Smooth muscle cell (in vitro differentiated cells): ENCODE measurements at regions not wholly inside any gene's neighbourhood (a gene's known extent, or its start where the extent isn't known, plus 50 kb on each side); places are given as distances from the start of the nearest gene placed in this dataset.

Experiments
- DNase-seq: peaks from one replicate; lab custom pipeline; 2025; ENCODE audit not compliant: unreplicated experiment; lab: John Stamatoyannopoulos, UW
- H2AFZ ChIP-seq: fragments of 200-600 bp; sonication (generic); 2 replicates; pipeline ENCODE4 v1.6.0; 2016; ENCODE audit warnings: antibody characterized with exemption, low read depth, mild to moderate bottlenecking
- H3F3A ChIP-seq: fragments of 200-600 bp; sonication (generic); 2 replicates; pipeline ENCODE4 v1.6.0; 2017; ENCODE audit warnings: antibody characterized with exemption, low read depth
- H3K27ac ChIP-seq: fragments of 200-600 bp; sonication (generic); 2 replicates; pipeline ENCODE4 v1.5.1; 2016; ENCODE audit warnings: low read depth, mild to moderate bottlenecking
- H3K27me3 ChIP-seq: fragments of 200-600 bp; sonication (generic); 2 replicates; pipeline ENCODE4 v1.6.1; 2016; ENCODE audit warnings: low read depth, mild to moderate bottlenecking
- H3K36me3 ChIP-seq: fragments of 200-600 bp; sonication (generic); 2 replicates; pipeline ENCODE4 v1.5.1; 2016; ENCODE audit warnings: low read depth
- H3K4me1 ChIP-seq: fragments of 200-600 bp; sonication (generic); 2 replicates; pipeline ENCODE4 v1.5.1; 2016; ENCODE audit warnings: low read depth
- H3K4me2 ChIP-seq: fragments of 200-600 bp; sonication (generic); 2 replicates; pipeline ENCODE4 v1.6.0; 2016; ENCODE audit warnings: mild to moderate bottlenecking
- H3K4me3 ChIP-seq: fragments of 200-600 bp; sonication (generic); 2 replicates; pipeline ENCODE4 v1.5.1; 2016; ENCODE audit warnings: mild to moderate bottlenecking
- H3K79me2 ChIP-seq: fragments of 200-600 bp; sonication (generic); 2 replicates; pipeline ENCODE4 v1.6.0; 2016; ENCODE audit warnings: low read depth, mild to moderate bottlenecking
- H3K9ac ChIP-seq: fragments of 200-600 bp; sonication (generic); 2 replicates; pipeline ENCODE4 v1.6.0; 2016; ENCODE audit warnings: low read depth
- H3K9me3 ChIP-seq: fragments of 200-600 bp; sonication (generic); replicated peaks from 2 replicates; pipeline ENCODE4 v1.5.1; 2016; ENCODE audit warnings: low read depth
- H4K20me1 ChIP-seq: fragments of 200-600 bp; sonication (generic); 2 replicates; pipeline ENCODE4 v1.6.0; 2016; ENCODE audit warnings: low read depth
- WGBS: methylation state at CpG from one replicate; pipeline ENCODE4 v1.1.7; 2016; ENCODE audit warnings: low lambda C conversion rate; 5-methylcytosine and 5-hydroxymethylcytosine counted together
- TF ChIP-seq, protein P1 (sequence below): fragments of 200-600 bp; sonication (generic); IDR thresholded peaks from 2 replicates; pipeline ENCODE4 v1.5.1; 2017; ENCODE audit warnings: borderline replicate concordance, mild to moderate bottlenecking, antibody characterized with exemption; ENCODE audit not compliant: insufficient read depth, poor library complexity, severe bottlenecking

DNA sequence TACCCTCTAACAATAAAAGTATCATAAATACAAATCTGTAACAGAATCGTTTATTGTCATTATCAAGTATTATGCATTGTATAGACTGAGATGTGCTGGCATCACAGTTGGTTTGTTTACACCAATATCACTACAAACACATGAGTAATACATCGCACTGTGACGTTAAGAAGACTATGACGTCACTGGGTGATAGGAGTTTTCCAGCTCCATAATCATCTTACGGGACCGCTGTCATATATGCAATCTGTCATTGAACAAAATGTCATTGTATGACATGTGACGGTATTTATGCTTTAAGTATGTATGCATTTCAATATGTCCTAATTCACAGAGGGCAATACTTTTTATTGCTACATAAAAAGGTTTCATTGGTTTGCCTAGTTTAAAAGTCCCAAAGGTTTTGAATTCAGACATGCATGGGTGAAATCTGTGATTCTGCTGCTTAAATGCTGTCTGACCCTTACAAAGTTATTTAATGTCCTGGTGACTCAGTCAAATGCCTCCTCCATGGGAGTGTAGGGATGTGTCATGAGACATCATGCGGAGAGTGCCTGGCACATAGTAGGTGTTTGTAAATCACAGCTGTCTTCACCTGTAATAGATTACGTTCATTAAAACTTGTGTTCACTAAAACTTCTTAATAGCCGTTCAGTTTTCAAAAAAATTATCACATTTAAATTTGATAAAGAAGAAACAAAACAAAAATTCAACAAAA, 160.7 kb upstream of the PDE10A start:
- 87% methylated on average over 10 of the region's 10 CpGs for WGBS
- TF ChIP-seq, protein P1, sequence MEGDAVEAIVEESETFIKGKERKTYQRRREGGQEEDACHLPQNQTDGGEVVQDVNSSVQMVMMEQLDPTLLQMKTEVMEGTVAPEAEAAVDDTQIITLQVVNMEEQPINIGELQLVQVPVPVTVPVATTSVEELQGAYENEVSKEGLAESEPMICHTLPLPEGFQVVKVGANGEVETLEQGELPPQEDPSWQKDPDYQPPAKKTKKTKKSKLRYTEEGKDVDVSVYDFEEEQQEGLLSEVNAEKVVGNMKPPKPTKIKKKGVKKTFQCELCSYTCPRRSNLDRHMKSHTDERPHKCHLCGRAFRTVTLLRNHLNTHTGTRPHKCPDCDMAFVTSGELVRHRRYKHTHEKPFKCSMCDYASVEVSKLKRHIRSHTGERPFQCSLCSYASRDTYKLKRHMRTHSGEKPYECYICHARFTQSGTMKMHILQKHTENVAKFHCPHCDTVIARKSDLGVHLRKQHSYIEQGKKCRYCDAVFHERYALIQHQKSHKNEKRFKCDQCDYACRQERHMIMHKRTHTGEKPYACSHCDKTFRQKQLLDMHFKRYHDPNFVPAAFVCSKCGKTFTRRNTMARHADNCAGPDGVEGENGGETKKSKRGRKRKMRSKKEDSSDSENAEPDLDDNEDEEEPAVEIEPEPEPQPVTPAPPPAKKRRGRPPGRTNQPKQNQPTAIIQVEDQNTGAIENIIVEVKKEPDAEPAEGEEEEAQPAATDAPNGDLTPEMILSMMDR = no peak
- Histone ChIP-seq H3K27ac (no peak overlapping the region), H3F3A (no peaks in the 10 kb centered on the region), H3K4me1 (peaks cover under 1% of the 10 kb centered on the region), H3K4me2 (no peak overlapping the region), H3K27me3 (peaks cover 26% of the 10 kb centered on the region), H3K79me2 (no peaks in the 10 kb centered on the region), H3K4me3 (no peak overlapping the region), H4K20me1 (no peaks in the 10 kb centered on the region), H3K36me3 (no peaks in the 10 kb centered on the region), H3K9ac (no peak overlapping the region), H2AFZ (no peak overlapping the region), H3K9me3 (no peaks in the 10 kb centered on the region)
- no peak for DNase-seq

DNA sequence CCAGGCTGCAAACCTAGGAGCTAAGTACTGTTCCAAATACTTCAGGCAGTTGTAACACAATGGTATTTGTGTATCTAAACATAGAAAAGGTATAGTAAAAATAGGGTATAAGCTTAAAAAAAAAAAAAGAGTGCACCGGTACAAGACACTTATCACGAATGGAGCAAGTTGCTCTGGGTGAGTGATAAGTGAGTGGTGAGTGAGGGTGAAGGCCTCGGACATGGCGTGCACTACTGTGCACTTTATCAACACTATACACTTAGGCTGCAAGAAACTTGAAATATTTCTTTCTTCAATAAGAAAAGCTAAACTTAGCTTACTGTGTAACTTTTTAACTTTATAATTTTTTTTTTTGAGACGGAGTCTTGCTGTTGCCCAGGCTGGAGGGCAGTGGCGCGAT, 159.5 kb upstream of the PDE10A start:
- Histone ChIP-seq H3K4me2 (no peak overlapping the region), H3K27ac (no peak overlapping the region), H3K4me3 (no peak overlapping the region), H3K9me3 (no peaks in the 10 kb centered on the region), H3F3A (no peaks in the 10 kb centered on the region), H3K79me2 (no peaks in the 10 kb centered on the region), H2AFZ (no peak overlapping the region), H3K9ac (no peak overlapping the region), H3K27me3 (peaks cover 39% of the 10 kb centered on the region), H4K20me1 (no peaks in the 10 kb centered on the region), H3K4me1 (peaks cover 9% of the 10 kb centered on the region), H3K36me3 (no peaks in the 10 kb centered on the region)
- WGBS = 92% methylated on average over 7 of the region's 7 CpGs
- DNase-seq = no peak
- TF ChIP-seq, protein P1 = no peak

DNA sequence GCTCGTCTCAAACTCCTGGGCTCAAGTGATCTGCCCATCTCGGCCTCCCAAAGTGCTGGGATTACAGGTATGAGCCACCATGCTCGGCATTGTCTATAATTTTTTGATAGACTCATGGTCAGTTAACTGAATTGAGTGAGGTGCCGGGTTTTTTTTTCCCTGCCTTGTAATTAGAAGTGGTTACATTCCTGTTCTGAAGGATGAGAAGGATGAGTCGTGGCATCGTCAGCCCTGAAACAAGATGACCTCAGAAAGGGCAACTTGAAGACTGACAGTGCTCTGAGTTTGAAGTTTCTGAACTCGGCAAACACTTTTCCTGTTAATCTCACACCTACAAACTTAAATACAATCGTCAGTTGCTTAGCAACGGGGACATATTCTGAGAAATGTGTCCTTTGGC, 158.7 kb upstream of the PDE10A start:
- no peaks in the 10 kb centered on the region for H3K36me3 ChIP-seq
- no peaks in the 10 kb centered on the region for H3K79me2 ChIP-seq
- peaks cover 9% of the 10 kb centered on the region for H3K4me1 ChIP-seq
- peaks cover 42% of the 10 kb centered on the region for H3K27me3 ChIP-seq
- TF ChIP-seq, protein P1 = no peak
- DNase-seq = no peak
- no peak overlapping the region for H3K4me3 ChIP-seq
- H3F3A ChIP-seq = no peaks in the 10 kb centered on the region
- H3K27ac ChIP-seq = no peak overlapping the region
- no peak overlapping the region for H3K9ac ChIP-seq
- H3K9me3 ChIP-seq = no peaks in the 10 kb centered on the region
- H4K20me1 ChIP-seq = no peaks in the 10 kb centered on the region
- no peak overlapping the region for H3K4me2 ChIP-seq
- no peak overlapping the region for H2AFZ ChIP-seq
- WGBS = 79% methylated on average over 9 of the region's 9 CpGs

DNA sequence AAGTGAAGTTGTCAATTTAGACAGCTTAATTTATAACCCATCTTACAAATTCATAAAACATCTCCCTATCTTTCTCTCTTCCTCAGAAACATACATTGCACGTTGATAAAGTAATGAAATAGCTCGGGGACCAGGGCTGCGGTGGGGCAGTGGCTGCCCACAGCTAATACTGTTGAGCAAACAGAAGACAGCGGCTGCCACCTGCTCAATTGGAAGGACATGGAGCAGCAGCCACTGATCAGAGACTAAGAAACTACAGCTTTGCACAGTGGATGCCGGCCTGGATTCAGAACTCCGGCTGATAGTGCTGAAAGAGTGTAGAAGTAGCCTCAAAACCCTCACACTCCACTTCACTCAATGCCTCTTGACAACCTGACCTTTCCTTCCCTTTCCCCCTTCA, 157.9 kb upstream of the PDE10A start:
- H2AFZ ChIP-seq = no peak overlapping the region
- no peak overlapping the region for H3K27ac ChIP-seq
- no peak overlapping the region for H3K9ac ChIP-seq
- peaks cover 9% of the 10 kb centered on the region for H3K4me1 ChIP-seq
- H3K9me3 ChIP-seq = no peaks in the 10 kb centered on the region
- no peak overlapping the region for H3K4me3 ChIP-seq
- TF ChIP-seq, protein P1 = no peak
- no peak for DNase-seq
- no peaks in the 10 kb centered on the region for H3F3A ChIP-seq
- peaks cover 42% of the 10 kb centered on the region for H3K27me3 ChIP-seq
- 89% methylated on average over 6 of the region's 6 CpGs for WGBS
- no peaks in the 10 kb centered on the region for H4K20me1 ChIP-seq
- H3K36me3 ChIP-seq = no peaks in the 10 kb centered on the region
- H3K4me2 ChIP-seq = no peak overlapping the region
- H3K79me2 ChIP-seq = no peaks in the 10 kb centered on the region
